Cardiac muscle cell (in vitro differentiated cells and primary cell): ENCODE measurements at regions not wholly inside any gene's neighbourhood (a gene's known extent, or its start where the extent isn't known, plus 50 kb on each side); places are given as distances from the start of the nearest gene placed in this dataset.

Experiments used
- DNase-seq, 2 donors: peaks; one replicate each; pipeline versions ENCODE4 v3.0.0 to v3.0.0-alpha.2; 2010 to 2017; ENCODE audit warnings: low read depth in 1 of 2, low spot score in 1 of 2
- H3K27ac ChIP-seq: fragments of 200-600 bp; sonication (generic); 2 replicates; pipeline ENCODE4 v1.5.1; 2016
- H3K27me3 ChIP-seq: fragments of 200-600 bp; sonication (generic); 2 replicates; pipeline ENCODE4 v1.6.0; 2016; ENCODE audit warnings: control low read depth
- H3K36me3 ChIP-seq: fragments of 200-600 bp; sonication (generic); 2 replicates; pipeline ENCODE4 v1.5.1; 2016; ENCODE audit warnings: control low read depth
- H3K4me1 ChIP-seq: fragments of 200-600 bp; sonication (generic); 2 replicates; pipeline ENCODE4 v1.8.1; 2017; ENCODE audit warnings: low read depth, mild to moderate bottlenecking, mixed run types
- H3K4me3 ChIP-seq: fragments of 200-600 bp; sonication (generic); 2 replicates; pipeline ENCODE4 v1.5.1; 2016; ENCODE audit warnings: mild to moderate bottlenecking
- H3K9me3 ChIP-seq: fragments of 200-600 bp; sonication (generic); 2 replicates; pipeline ENCODE4 v1.5.1; 2017; ENCODE audit warnings: low read depth, mild to moderate bottlenecking, control low read depth
- TF ChIP-seq, protein P1 (sequence below): IDR thresholded peaks from 2 replicates; pipeline ENCODE4 v1.5.1; 2012; ENCODE audit warnings: low read depth, mild to moderate bottlenecking, low read length

DNA sequence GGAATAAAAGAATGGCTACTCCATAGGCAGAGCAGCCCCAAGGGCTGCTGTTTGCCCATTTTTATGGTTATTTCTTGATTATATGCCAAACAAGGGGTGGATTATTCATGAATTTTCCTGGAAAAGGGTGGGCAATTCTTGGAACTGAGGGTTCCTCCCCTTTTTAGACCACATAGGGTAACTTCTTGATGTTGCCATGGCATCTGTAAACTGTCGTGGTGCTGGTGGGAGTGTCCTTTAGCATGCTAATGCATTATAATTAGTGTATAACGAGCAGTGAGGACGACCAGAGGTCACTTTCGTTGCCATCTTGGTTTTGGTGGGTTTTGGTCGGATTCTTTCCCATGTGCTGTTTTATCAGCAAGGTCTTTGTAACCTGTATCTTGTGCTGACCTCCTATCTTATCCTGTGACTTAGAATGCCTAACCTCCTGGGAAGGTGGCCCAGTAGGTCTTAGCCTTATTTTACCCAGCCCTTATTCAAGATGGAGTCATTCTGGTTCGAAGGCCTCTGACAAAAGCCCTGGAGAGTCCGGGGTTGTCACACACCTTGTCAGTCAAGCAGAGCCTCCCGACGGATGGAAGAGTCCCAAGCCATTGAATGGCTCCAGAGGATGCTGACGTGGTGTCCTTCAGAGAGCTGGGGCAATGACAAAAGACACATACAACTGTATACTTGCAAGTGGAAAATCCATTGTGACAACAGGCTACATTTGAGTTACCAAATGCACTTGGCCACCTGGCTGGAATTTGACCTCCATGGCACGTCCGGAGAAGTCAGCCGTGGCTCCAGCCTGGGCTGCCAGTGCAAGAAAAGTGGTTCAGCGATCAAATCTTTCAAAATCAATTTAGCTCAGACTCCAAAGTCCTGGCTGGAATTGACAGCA is 67.1 kb upstream of the CLINT1 start:
- Histone ChIP-seq H3K27me3 (no peaks in the 10 kb centered on the region), H3K36me3 (no peaks in the 10 kb centered on the region), H3K27ac (no peak overlapping the region), H3K4me1 (peaks cover 3% of the 10 kb centered on the region), H3K4me3 (no peak overlapping the region), H3K9me3 (no peaks in the 10 kb centered on the region)
- TF ChIP-seq, protein P1, sequence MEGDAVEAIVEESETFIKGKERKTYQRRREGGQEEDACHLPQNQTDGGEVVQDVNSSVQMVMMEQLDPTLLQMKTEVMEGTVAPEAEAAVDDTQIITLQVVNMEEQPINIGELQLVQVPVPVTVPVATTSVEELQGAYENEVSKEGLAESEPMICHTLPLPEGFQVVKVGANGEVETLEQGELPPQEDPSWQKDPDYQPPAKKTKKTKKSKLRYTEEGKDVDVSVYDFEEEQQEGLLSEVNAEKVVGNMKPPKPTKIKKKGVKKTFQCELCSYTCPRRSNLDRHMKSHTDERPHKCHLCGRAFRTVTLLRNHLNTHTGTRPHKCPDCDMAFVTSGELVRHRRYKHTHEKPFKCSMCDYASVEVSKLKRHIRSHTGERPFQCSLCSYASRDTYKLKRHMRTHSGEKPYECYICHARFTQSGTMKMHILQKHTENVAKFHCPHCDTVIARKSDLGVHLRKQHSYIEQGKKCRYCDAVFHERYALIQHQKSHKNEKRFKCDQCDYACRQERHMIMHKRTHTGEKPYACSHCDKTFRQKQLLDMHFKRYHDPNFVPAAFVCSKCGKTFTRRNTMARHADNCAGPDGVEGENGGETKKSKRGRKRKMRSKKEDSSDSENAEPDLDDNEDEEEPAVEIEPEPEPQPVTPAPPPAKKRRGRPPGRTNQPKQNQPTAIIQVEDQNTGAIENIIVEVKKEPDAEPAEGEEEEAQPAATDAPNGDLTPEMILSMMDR = no peak
- DNase-seq = no peak

DNA sequence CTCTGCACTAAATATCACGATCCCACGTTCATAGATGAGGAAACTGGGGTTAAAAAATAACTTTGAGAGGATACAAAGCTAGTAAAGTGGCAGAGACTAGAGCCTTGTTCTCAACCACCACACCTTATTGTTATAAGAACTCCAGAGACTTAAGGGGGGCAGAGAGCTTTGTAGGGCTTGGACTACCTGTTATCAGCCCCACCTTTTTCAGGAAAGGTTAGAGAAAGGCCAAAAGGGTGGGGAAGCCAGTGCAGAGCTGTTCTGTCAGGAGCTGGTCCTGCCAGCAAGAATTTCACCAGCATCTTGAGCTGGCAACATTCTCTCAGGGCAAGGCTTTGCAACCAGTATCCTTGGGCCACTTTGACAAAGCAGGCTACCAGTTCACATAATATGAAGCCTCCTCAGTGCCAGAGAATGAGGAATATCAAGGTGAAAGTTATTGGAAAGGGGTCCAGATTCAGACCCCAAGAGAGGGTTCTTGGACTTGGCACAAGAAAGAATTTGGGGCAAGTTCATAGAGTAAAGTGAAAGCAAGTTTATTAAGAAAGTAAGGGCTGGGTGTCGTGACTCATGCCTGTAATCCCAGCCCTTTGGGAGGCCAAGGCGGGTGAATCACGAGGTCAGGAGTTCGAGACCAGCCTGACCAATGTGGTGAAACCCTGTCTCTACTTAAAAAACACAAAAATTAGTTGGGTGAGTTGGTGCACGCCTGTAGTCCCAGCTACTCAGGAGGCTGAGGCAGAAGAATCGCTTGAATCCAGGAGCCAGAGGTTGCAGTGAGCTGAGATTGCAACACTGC is 66.2 kb upstream of the CLINT1 start:
- H3K36me3 ChIP-seq = no peaks in the 10 kb centered on the region
- peaks cover 3% of the 10 kb centered on the region for H3K4me1 ChIP-seq
- H3K27ac ChIP-seq = no peak overlapping the region
- DNase-seq = no peak
- H3K4me3 ChIP-seq = no peak overlapping the region
- no peaks in the 10 kb centered on the region for H3K9me3 ChIP-seq
- TF ChIP-seq, protein P1 = no peak
- no peaks in the 10 kb centered on the region for H3K27me3 ChIP-seq

DNA sequence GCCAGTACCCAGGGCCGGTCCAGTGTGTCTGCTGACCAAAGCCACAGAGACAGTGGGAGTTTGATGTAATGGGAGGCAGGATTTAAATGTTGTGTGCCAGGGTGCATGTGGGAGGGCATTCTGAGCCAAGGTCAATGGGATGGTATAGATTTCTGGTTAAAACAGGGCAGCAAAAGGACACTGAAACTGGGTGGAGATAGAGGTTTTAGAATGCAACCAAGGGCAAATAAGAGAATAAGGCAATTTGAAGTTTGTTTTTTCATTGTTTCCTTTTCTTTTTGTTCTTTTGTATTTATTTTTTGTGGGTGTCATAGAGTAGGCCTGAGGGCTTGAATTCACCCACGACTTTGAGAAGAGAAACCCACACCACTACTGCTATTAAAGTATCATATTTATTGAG is 65.5 kb upstream of the CLINT1 start:
- TF ChIP-seq, protein P1 = no peak
- Histone ChIP-seq H3K4me3 (no peak overlapping the region), H3K36me3 (no peaks in the 10 kb centered on the region), H3K27ac (no peak overlapping the region), H3K27me3 (no peaks in the 10 kb centered on the region), H3K9me3 (no peaks in the 10 kb centered on the region), H3K4me1 (peaks cover 3% of the 10 kb centered on the region)
- no peak for DNase-seq

DNA sequence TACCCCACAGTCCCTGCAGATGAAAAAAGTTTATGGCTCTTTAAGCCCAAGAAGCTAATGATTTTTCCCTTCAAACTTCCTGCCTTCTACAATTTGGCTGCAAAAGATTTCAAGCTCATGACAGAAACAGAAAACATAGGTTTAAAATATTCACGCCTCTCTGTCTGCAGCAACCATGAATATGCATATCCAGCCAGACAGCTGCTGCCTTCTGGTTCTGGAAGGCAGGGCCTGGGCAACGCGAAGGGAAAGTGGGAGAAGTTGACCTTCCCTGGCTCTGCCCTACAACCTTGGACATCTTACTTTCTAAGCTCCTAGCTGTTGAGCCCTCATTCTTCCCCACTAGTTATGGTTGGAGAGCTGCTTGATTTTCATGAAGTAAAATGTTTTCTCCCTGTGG is 64.8 kb upstream of the CLINT1 start:
- TF ChIP-seq, protein P1 = no peak
- Histone ChIP-seq H3K27me3 (no peaks in the 10 kb centered on the region), H3K27ac (no peak overlapping the region), H3K9me3 (no peaks in the 10 kb centered on the region), H3K4me1 (peaks cover 8% of the 10 kb centered on the region), H3K36me3 (no peaks in the 10 kb centered on the region), H3K4me3 (no peak overlapping the region)
- DNase-seq = no peak

DNA sequence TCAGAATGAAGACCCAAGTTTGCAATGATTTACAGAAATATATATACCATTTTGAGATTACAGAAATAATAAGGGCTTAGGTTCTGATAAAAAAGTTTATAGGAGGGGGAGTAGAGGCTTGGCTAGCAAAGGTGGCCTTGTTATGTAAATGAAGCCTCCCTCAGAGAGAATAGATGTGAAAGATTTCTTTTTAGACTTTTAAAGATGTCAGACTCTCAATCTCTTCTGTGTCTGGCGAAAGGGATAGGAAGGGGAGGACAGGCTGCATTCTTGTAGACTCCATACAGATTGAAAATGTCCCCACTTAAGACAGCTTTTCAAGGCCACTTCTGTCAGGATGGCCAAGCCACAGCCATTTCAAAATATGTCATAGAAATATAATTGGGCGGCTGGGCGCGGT is 63.1 kb upstream of the CLINT1 start:
- TF ChIP-seq, protein P1 = no peak
- DNase-seq = no peak
- peaks cover 7% of the 10 kb centered on the region for H3K4me1 ChIP-seq

More for the DNA sequence above, 63.1 kb upstream of the CLINT1 start:
- Histone ChIP-seq H3K36me3 (no peaks in the 10 kb centered on the region), H3K27ac (no peak overlapping the region), H3K9me3 (no peaks in the 10 kb centered on the region), H3K4me3 (no peak overlapping the region), H3K27me3 (no peaks in the 10 kb centered on the region)
